GM21515 (cell line): ENCODE measurements at regions not wholly inside any gene's neighbourhood (a gene's known extent, or its start where the extent isn't known, plus 50 kb on each side); places are given as distances from the start of the nearest gene placed in this dataset.
"Not testable (repeated sequence)": the region's sequence is repeated elsewhere in the genome, so short reads cannot be mapped to it uniquely, and the experiment has no call there.

Source experiments
- ATAC-seq: cut with Tn5 transposase; IDR thresholded peaks from one replicate; pipeline ENCODE4 v1.9.1; 2021; ENCODE audit not compliant: unreplicated experiment

DNA sequence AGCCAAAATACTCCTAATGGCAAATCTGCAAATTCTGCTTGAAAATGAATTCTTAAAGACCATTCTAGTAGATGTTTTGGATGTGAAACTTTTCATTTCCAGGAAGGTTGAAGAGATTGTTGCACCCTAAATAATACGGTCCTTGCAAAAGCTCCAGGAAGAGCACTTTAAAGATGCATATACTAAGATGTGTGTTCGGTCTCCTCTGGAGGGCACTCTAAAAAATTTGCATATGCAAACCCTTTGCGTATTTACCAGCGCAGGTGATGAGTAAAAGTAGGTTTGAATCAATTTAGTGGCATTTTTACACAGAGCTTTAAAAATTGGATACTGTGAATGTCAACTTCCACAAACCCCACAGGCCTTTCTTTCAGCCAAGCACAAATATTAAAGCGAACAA is 378.1 kb upstream of the SORCS1 start:
- no peak for ATAC-seq

DNA sequence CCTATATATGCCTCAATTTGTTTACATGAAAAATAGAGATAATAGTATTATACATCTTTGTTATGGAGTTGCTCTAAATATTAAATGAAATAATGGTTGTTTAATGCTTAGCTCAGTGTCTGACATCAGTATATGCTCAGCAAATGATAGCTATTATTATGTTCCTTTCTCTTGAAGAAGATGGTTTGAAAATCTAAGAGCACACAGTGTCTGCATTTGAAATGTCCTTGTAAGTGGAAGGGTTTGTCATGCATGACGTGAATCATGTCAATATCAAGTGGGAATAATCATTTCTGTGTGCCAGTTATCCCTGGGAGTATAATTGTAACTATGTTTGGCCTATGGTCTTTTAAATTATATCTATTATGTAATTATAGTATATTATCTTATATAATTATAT is 377.5 kb upstream of the SORCS1 start:
- no peak for ATAC-seq

DNA sequence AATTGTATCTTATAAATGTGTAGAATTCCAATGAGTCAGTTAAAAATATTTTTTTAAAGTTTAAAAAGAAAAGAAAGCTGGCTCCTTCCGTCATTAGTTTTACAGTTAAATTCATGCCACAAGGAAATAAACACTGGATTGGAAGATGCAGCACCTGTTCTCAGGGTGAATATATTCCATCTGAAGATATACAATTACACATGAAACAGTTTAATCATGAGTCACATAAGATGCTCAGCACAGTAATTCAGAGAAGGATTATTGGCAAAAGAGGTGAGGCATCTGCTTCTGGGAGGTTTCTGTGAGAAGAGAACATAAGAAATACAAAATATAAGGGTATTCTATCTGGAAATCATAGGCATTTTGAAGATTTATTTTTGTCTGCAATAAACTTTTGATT is 376.5 kb upstream of the SORCS1 start:
- no peak for ATAC-seq

DNA sequence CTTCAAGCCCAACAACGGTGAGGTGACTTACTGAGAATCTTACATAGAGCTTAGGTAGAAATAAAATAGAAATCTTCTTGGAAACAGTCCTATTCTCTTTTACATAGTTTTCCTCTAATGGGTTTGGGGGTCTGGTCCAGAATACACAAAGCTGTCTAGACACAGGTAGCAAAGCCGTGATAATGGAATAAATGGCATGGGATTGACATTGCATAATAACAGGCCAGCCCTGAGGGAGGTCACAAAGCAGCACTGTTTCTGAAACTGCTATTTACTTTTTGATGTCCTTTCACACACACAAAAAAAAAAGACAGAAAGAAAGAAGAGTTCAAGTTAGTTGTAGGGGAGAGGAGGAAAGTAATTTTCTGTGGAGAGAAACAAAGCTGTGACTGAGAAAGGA is 364.8 kb upstream of the SORCS1 start:
- no peak for ATAC-seq

DNA sequence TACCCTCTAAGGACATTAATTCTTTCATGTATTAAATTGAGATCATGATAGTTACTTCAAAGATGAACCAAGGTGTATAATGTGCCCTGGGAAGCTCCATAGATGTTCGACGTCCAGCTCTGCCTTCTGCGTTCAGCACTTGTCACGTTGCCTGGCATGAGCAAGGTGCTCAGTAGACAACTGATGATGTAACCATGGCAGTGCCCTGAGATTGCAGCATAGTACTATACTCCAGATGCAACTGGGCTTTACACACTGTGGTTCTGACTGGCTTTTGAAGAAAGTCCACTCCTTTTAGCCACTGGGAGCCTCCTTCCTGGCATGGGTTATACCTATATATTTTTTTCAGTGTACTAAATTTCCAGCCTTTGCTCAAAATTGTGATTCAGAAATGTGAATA is 355.8 kb upstream of the SORCS1 start:
- ATAC-seq, result no peak

DNA sequence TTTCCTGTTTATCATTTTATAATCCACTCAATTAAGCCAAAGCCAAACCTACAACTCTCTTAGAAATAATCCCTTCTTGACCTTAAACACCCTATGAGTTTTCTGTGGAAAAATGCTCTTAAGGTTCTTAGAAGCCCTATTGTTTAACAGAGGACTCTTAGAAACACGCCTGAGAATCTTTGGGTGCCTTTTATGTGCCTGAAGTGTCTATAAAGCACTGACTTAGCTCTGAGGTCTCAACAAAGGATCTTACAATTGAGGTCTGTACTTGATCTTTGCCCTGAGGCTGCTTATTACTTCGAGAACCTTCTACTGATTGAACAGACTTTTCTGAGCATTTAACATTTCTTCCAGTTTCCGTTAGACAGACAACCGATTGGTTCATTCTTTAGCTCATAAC is 353.3 kb upstream of the SORCS1 start:
- no peak for ATAC-seq

DNA sequence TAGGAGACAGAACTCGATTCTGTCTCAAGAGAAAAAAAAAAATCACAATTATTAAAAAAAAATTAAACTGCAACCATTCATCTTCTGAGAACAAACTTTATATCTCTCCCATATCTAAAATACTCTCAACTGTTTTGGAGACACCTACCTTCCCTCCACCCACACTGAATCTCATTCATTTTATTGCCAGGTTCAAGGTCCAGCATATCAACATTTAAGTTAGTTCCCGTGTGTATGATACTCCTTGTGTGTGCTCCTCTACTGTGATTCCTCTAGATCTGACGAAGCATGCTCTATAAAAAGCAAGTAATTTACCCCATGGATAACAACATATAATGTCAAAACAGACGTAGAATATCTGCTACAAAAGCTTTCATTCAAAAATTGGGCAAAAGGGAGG is 351.8 kb upstream of the SORCS1 start:
- no peak for ATAC-seq

DNA sequence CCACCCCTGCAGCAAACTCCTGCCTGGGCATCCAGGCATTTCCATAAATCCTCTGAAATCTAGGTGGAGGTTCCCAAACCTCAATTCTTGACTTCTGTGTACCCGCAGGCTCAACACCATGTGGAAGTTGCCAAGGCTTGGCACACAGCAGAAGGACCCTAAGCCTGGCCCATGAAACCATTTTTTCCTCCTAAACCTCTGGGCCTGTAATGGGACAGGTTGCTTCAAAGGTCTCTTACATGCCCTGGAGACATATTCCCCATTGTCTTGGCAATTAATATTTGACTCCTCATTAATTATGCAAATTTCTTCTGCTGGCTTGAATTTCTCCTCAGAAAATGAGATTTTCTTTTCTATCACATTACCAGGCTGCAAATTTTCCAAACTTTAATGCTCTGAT is 339.5 kb upstream of the SORCS1 start:
- ATAC-seq, result not testable (repeated sequence)

DNA sequence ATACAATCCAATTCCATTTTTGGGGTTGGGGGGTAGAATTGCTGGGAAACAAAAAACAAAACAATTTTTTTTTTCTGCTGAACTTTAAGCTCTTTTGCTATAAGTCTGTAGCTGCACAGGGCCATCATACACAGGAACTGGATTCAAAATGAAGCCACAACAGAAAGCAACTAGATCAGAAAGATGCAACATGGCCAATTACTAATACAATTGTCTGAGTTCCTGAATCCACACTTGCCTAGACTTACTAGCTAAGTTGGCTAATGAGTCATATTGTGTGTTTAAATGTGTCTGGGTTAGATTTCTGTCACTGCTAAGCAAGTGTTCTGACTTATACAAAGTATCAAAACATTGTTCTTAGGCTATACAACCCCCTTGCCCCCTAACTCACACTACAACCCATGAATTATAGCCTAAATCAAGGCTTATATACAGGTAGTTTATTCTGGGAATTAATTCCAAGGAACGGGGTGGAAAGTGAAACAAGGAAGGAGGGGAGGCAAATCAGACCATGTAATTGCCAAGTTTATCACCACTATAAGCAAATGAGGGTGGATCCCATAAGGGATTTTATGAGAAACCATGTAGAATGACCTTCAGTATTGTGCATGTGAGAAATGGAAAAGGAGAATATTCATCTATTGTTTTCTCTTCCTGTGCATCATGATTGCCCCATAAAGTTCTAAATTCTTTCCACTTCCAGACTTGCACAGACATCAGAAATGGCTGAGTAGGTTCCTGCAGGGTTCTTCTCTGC is 337.9 kb upstream of the SORCS1 start:
- ATAC-seq, result no peak

DNA sequence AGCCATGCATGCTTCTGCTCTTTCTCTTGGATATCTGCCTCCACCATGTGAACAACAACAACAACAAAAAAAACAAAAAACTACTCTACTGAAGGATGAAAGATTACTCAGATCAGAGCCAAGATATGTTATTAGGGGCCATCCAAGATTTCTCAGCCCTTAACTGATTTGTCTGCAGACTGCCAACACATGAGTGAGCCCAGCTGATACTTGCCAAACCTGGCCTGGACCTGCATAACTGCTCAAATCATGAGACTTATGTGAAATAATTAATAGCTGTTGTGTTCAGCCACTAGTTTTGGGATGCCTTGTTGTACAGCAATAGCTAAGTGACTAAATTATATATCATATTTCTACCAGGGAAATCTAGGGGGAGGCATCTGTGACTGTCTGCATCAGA is 334.5 kb upstream of the SORCS1 start:
- ATAC-seq, result no peak

DNA sequence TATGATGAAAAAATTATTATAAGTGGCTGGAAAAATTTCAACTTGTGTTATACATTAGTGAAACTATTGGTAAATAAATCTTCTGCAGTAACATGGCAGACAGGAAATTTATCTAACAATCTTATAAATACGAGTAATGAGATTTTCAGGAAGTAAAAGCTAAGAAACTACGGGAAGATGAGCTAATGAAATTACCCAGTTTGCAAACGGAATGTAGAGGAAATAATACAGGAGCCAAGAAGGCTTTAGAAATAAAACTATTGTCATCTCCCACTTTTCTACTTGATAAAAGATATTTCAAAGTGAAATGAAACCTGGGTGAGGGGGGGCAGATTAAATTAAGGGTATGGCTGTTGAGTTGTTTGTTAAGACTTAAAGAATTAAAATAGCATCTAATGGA is 332.5 kb upstream of the SORCS1 start:
- no peak for ATAC-seq

DNA sequence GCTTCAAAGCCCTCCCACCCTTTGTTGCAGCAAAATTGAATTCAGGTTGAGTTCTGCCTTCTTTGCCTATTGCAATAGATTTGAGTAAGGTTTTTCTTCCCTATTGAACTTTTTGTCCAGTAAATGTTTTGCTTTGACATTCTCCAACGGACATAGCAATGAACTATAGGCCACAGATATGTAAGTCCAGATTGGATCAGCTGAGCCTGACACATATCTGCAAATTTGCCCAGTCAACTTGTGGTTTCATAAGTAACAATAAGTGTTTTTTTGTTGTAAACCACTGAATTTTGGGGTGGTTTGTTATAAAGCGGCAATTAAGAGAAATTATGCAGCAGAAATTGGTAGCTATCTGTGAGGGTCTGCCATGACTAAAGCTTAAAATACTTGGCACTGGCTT is 332.1 kb upstream of the SORCS1 start:
- no peak for ATAC-seq

DNA sequence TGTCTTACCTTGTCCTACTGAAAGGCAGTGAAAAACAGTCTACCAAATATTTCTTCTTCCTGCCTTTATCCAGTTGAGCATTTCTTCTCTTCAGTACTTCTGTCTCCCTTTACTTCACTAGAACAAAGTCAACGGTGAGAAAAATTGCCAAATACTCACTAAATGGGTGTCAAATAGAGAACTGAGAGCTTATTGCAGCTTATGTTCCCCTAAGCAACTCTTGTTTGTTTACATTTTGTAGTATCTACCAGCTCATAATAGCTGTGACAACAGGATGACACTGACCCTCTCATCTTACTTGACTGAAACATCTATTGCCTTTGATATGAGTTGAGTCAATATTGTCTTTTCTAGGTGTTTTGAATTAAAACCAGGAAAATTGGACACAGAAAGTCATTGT is 327.9 kb upstream of the SORCS1 start:
- ATAC-seq, result no peak

DNA sequence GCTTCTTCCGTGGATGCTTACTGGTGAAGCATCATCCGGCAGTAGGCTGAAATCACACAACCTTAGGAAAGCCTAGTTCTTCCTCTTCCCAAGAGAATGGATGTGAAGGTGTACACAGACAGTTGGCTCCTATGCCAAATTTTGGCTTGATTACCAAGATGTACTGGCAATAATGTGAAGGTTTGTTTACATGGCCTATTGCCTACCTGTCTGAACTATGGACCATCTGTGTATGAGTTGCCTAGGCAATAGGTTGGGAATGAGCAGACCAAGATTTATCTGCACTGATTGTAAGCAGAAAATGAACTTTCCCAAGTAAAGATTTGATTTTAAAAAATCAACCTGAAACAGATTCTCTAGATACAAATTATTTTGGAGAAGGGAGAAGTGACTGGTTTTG is 325.9 kb upstream of the SORCS1 start:
- ATAC-seq, result no peak

DNA sequence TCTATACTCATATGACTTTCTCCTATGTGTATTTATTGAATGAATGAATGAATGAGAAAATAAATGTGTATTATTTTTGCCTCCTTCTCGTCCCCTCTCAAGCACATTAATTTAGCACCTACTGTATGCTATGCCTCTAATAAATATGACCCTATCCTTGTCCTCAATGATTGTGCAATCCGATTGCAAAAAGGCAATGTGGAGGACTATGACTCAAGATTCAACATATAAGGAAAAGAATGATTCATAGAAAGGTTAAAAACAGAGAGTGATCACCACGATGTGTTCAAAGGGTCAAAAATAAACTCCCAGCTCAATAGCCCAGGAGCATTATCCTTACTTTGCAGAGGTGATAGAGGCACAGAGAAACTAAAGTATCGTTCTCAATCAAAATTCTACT is 322.8 kb upstream of the SORCS1 start:
- no peak for ATAC-seq

DNA sequence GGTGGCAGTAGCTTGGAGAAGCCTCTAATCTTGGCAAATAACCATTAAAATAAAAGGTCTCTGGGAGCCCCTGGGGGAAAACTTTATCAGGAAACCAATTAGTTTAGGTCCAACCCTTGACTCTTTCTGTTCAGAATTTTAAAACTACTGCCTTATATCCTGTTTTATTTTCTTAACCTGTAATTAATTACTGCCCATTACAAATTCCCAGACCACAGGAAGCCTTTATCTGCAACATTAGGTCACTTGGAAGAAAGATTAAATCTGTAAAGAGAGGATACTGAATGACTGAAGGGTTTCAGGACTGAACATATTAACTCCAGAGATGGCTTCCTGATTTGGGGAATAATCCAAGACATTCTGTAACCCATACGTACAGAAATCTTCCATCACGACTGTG is 320.5 kb upstream of the SORCS1 start:
- no peak for ATAC-seq

DNA sequence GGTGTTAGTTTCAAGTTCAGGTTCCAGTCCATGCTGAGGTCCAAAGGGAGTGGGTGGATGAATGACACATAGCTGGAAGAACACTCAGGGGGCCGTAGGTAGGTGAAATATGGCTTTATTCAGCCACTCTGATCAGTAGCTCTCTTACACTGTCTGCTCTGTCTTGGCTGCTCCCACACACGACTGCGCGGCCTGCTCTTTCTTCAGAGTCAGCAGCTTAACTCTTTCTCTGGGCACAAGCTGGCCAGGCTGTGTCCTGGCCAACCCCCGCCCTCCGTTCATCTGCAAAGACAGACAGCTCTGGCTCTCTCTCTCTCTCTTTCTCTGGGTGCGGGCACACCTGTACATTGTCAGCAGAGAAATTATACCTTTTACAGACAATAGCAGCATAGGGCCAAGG is 317.4 kb upstream of the SORCS1 start:
- ATAC-seq, result no peak

DNA sequence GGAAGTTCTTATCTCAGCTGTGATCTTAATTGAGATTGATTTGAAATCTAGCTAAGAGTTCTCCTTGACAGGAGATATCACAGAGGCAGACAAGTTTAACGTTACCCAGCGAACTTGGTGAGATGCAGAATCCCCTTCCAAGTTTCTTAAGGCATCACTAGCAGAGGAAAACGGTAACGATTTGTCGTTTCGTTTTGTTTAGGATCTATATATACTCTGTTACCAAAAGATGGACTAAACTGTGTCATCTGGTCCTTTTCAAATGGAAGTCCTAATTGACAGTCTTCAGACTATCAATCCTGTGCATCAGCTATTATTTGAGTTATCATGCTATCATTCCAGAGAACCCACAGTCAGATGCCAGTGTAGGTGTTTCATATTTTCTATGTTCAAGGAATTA is 316.7 kb upstream of the SORCS1 start:
- ATAC-seq, result no peak

DNA sequence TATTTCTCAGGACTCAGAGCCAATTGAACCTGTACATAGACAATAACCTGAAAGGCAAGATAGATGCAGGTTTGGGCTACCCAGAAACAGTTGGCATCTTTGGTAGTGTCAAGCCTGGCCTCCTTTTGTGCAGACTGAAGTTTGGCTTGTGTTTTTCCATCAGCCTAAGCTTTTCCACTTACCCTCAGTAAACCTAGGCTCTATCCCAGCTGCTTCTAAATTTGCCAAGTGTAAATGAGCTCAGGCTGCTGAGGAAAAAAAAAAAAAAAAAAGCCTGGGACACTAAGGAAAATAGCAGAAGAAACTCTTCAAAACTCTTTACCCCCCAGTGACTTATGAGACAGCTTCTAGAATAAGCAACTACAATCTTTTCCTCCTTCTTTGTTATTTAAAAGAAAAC is 316.3 kb upstream of the SORCS1 start:
- no peak for ATAC-seq

DNA sequence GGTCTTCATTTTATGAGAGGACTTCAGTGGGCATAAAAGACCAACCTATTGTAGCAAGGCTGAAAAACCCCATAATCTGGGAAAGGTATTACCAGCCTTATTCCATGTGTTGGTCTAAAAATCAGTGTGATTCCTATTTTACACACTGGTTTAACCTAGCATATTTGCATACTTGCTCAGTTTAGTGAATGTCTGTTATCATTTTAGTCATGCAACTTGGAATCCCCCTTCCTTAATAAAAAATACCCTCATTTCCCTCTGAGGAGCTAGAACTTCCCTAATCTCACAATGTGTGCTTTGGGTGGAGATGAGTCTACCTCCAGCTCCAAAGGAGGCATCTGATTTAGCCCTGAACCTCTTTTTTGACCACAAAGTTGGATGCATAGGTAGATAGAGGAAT is 312.8 kb upstream of the SORCS1 start:
- no peak for ATAC-seq

DNA sequence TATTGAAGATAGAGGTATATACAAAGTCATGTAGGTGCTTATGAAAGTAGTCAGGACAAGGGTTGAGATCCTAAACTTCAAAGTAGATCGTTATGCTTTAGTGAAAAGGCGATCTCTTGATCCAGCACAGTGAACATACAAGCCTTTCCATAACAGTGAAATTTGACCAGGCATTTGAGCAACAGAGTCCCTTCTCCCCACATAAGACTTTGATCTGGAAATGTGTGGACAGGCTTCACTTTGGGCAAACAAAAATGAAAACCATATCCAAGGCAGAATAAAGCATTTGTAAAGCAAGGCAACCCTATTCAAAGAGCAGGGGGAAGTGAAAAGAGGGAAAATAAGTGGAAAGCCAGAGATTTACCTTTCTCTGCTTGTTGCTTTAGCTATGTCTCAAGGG is 311.9 kb upstream of the SORCS1 start:
- no peak for ATAC-seq

DNA sequence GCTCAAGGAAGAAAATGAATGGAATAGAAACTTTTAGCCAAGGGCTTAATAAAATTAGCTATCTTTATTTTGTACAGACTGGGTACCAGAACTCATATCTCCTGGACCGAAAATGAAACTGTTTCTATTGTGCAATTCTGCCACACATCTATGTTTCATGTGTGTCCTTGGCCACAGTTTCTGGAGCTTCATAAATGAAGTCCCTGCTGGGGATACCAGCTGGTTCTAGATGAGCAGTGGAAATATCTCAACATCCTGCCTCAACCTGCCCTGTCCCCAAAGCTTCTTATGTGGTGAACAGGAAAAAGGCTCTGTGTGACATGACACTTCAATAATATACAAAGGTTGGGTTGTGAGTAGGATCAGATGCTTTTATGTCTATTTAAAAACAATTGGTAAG is 310.1 kb upstream of the SORCS1 start:
- no peak for ATAC-seq

DNA sequence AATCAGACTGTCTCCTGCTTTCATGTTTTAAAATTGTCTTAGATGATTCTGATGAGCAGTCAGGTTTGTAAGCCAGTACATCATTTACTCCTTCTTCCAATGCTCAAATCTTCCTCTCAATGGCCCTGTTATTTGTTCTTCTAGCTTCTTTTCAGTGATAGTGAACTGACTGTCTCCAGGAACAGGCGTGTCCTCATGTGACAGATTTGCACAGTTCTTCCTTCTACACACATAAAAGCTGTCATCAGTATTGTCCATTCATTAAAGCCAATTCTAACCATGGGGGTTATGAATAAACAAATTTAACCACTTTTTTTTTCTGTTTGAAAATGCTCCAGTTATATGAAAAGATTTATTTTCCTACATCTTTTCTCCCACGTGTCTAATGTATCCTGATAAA is 308.7 kb upstream of the SORCS1 start:
- no peak for ATAC-seq

DNA sequence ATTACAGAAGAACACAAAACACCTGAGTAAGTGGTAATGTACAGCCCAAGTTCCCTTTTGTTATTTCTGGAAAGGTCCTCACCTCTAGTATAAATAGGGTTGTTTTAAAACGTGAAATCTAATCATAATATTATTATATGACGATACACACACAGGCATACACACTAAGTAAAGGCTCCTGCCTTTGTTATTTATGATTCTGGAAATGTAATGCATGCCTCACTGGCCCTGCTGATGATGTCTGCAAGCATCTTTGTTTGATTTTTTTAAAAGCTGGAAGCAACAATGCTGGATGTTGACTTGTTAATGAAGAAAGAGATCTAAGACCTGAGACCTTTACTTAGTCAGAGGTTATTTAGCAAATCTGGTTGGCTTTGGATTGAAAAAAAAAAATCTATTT is 307.4 kb upstream of the SORCS1 start:
- ATAC-seq, result no peak
